GM12891 (cell line): ENCODE measurements at regions not wholly inside any gene's neighbourhood (a gene's known extent, or its start where the extent isn't known, plus 50 kb on each side); places are given as distances from the start of the nearest gene placed in this dataset.

ENCODE experiments used
- PAX5 ChIP-seq: IDR thresholded peaks from 2 replicates; pipeline ENCODE4 v1.6.1; 2011; ENCODE audit warnings: low read length, moderate library complexity, mild to moderate bottlenecking; ENCODE audit not compliant: insufficient read depth, severe bottlenecking
- POLR2A ChIP-seq: IDR thresholded peaks from 2 replicates; pipeline ENCODE4 v1.6.1; 2011; ENCODE audit warnings: low read depth, low read length, control low read depth
- POLR2AphosphoS5 ChIP-seq: IDR thresholded peaks from 2 replicates; pipeline ENCODE4 v1.6.1; 2011; ENCODE audit warnings: low read depth, low read length, control low read depth
- SPI1 ChIP-seq: IDR thresholded peaks from 2 replicates; pipeline ENCODE4 v1.6.1; 2011; ENCODE audit warnings: low read depth, low read length, control low read depth
- TAF1 ChIP-seq: IDR thresholded peaks from 2 replicates; pipeline ENCODE4 v1.6.1; 2011; ENCODE audit warnings: low read depth, low read length, control low read depth

- TF ChIP-seq POLR2AphosphoS5: no peak
- no peak for TF ChIP-seq POLR2A
- no peak for TF ChIP-seq TAF1
- TF ChIP-seq PAX5: no peak
- no peak for TF ChIP-seq SPI1
Observed at GRCh38 chr15:93491291-93491690, 402.3 kb upstream of the RGMA start.
